GM19351 (cell line): ENCODE measurements at regions not wholly inside any gene's neighbourhood (a gene's known extent, or its start where the extent isn't known, plus 50 kb on each side); places are given as distances from the start of the nearest gene placed in this dataset.
A peak's percentile ranks its signal among the peaks of the same experiment; 100 is the strongest.
"Not testable (repeated sequence)": the region's sequence is repeated elsewhere in the genome, so short reads cannot be mapped to it uniquely, and the experiment has no call there.

Source experiments
- ATAC-seq: cut with Tn5 transposase; IDR thresholded peaks from one replicate; pipeline ENCODE4 v1.9.1; 2021; ENCODE audit warnings: mild to moderate bottlenecking, moderate library complexity; ENCODE audit not compliant: unreplicated experiment

- ATAC-seq, result no peak
Measured at GRCh38 chr7:93750986-93751385, 139.6 kb downstream of the TFPI2 start.

GRCh38 chr7:93747019-93747418 is 143.5 kb downstream of the TFPI2 start:
- ATAC-seq, result no peak

DNA sequence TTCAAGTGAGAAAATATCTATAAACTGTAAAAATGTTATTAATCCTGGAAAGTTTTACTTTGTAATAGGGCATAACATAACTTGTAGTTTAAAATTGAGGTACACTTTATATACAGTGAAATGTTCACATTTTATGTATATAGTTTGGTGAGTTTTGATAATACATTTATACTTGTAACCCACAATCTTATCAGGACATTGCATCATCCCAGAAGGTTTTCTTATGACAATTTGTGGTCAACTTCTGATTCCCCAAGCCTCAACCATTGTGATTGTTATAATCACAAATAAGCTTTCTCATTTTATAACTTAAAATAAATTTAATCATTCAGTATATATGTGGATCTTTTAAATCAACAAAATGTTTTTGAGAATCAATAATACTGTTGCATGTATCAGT is 151.1 kb downstream of the TFPI2 start:
- no peak for ATAC-seq

DNA sequence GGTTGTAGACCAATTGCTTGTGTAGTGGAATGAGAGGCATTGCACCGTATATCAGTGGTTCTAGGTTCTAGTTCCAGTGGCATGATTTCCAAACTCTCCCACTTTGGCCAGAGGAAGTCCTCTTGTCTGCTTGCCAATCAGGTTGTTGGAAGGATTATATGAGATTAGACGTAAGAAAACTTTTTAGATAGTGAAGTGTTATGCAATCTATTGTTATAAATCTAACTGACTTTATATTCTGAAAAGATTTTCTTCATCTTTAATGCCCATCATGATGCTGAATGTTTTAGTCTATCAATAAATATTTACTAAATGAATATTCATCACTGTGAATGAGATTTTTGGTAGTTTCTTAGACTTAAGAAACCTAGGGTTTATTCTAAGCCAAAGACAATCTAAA is 152.6 kb downstream of the TFPI2 start:
- no peak for ATAC-seq

DNA sequence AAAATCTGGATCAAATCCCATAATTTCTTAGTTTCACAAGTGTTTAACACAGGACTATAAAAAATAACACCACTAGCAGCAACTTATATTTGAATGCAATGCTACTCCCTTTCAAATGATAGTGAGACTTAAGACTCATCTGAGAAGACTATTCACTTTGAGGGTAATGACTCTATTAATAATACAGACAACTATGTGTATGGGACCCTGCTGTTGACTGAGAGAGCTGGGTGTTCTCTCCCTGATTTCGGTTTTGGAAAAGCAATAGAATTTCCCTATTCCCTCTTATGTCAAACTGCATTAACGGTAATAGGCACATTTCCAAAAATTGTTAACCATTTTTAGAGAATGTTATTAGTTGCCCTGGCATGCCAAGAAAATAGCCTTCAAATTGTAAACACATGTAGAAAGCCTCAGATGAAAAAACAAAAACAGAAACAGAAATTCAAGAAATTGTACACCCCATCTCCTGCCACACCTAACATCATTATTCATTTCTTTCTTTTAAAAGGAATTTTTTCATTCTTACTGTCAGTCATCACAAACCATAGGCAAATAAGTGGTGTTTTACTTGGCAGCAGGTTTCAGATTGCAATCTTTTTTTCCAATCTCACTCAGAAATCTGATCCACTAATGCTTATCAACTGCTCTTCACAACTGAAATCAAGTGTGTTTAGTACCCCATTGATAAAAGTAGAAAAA is 153.7 kb downstream of the TFPI2 start:
- no peak for ATAC-seq

DNA sequence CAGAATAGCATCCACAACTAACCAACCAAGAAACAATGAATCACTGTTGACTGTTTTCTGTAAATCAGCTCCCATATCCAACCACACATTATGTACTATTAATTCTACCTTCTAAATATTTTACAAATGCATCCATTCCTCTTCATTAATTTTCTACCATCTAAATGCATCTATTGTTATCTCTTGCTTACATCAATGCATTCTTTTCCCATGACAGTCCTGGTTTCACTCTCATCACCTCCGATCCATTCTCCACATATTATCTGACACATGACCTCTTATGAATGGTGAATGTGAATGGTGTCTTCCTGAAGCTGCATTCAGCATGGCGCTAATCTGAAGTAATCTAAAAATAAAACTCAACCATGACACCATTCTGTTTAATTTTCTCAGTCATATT is 153.8 kb upstream of the CALCR start:
- ATAC-seq, result no peak

DNA sequence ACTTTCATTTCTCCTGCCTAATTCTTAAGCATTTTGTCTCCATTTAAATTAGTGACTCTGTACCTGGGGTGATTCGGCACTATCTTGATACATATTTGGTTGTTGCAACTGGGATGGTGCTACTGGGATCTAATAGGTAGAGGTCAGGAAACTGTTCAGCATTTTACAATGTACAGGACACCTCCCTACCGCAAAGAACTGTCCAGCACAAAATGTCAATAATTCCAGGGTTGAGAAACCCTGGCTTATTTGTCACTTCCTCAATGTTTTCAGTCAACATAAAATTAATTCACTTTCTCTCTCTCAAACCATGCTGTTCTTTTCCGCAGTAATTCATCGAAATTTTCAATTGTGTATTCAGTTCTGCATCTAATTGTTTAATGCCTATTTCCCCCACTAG is 151.4 kb upstream of the CALCR start:
- no peak for ATAC-seq

GRCh38 chr7:93723424-93724124 is 149.1 kb upstream of the CALCR start:
- ATAC-seq, result no peak

DNA sequence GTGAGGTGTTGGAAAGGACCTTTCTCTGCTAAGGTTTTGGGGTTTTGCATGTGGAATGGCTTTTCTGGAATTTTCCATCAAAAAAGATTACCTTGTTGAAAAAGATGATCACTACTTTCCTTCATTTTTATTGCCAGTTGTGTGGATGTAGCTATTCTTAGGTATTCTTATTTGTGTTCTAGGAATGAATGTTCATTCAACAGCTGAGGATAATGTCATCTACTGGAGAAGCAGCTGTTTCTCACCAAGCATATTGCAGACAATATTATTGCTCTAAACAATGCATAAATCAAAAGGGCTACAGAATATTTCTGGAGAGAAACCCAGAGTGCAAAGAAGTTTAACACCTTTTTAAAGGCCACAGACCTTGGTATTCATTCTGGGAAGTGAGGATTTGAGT is 145.6 kb upstream of the CALCR start:
- ATAC-seq, result no peak

GRCh38 chr7:93719546-93719945 is 145.0 kb upstream of the CALCR start:
- ATAC-seq, result no peak

GRCh38 chr7:93717217-93717900 is 142.8 kb upstream of the CALCR start:
- ATAC-seq, result no peak

DNA sequence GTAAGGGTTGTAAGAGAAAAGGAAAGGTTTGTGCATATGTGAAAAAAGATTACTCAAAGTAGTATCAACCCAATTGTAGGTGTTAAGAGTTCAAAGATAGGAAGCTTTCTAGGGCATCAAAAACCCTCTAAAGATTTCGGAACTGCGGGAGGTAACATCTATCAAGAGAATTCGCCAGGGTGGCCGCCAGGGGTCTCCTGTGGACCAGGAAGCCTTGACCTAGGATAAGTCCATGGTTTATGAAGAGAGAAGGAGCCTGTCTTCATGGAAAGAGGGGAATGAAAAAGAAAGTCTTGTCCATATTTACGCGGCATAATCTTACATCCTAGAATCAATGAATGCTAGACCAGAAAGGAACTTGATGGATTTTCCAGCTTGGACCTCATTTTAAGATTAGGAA is 140.7 kb upstream of the CALCR start:
- peak; percentile 76 for ATAC-seq

DNA sequence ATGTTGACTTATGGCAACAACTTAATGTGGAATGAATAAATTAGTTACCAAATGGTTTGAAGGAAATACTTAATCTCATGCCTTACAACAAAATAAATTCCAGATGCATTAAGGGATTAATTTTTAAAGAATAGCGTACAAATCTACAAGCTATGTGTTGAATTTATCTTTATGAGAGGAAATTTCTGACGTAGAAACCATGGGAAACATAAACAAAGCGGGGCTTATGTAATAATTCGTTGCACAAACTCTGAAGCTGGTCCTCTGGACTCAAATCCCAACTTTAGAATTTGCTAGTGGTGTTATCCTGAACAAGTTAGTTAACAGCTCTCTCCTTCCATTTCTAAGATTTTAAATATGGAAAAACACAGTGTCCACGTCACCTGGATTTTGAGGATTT is 137.4 kb upstream of the CALCR start:
- ATAC-seq, result no peak

DNA sequence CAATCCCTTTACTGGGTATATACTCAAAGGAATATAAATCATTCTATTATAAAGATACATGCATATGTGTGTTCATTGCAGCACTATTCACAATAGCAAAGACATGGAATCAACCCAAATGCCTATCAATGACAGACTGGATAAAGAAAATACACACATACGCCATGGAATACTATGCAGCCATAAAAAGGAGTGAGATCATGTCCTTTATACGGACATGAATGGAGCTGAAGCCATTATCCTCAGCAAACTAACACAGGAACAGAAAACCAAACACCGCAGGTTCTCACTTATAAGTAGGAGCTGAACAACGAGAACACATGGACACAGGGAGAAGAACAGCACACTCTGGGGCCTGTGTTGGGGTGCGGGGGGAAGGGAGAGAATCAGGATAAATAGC is 133.7 kb upstream of the CALCR start:
- ATAC-seq, result not testable (repeated sequence)

GRCh38 chr7:93707249-93707648 is 132.7 kb upstream of the CALCR start:
- ATAC-seq, result no peak

GRCh38 chr7:93706162-93706561 is 131.6 kb upstream of the CALCR start:
- ATAC-seq, result not testable (repeated sequence)

DNA sequence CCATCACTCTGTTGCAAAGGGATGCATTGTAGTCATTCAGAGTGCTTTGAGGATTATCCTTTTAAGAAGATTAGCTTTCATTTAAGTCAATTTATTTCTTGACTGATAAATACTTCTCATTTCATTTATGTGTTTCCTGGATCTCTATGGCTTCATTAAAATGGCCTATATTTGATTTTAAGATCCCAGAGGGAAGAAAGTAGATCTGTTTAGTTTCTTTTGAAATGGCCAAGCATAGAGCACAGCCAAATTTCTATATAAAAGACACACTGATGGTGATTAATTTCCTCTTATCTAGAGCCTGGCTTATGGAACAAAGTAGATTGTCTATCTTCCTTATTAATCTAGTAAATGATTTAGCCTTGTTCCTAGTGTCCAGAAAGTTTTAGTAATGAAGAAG is 129.7 kb upstream of the CALCR start:
- no peak for ATAC-seq

DNA sequence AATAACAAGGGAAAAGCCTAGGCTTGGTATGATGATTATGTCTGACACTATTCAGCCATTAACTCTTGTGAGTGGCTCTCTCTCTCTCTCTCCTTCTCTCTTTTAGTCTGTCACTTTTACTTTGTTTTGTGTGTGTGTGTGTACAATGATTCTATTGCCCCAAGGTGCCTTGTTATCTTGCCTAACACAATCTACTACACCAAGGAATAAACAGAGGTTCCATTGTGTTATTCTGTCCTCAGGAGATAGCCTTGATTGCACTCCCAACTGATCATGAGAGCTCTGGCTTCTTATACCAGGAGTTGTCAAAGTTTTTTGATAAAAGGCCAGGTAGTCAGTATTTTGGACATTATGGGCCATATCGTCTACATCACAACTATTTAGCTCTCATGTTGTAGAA is 123.4 kb upstream of the CALCR start:
- ATAC-seq, result no peak

DNA sequence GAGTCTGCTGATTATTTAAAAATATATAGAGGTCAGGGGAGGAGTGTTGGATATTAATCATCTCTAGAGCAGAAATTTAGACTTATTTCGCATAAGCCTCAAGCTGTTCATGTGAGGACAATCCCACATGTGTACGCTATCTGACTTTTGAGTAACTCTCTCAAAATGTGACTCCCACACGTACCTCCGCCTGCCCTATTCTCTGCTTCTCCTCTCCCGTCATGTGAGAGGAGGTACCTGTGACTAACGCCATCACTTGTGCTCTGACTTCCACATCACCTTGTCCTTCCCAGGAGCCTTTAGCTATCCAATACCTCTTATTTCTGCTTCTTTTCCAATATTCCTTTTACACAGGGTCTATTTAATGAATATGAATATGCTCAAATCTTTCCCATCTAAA is 119.3 kb upstream of the CALCR start:
- no peak for ATAC-seq

- peak; percentile 61 for ATAC-seq
Measured at GRCh38 chr7:93690021-93690420, 115.5 kb upstream of the CALCR start.

DNA sequence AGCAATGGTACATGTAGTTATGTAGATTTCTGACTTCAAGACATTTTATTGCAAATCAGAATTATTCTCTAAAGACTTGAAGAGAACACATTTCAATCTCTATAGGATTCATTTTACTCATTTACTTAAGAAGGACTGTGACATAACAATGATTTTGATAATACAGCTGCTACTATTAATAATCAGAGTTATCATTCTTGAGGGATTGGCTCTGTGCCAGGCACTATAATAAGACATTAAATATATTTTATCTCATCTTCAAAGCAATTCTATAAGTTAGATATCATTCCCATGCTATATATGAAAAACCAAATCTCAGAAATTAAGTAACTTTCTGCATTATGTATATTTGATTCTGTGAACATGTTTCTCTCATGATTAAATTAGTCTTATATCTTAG is 103.7 kb upstream of the CALCR start:
- ATAC-seq, result no peak
